GM19193 (cell line): ENCODE measurements at regions not wholly inside any gene's neighbourhood (a gene's known extent, or its start where the extent isn't known, plus 50 kb on each side); places are given as distances from the start of the nearest gene placed in this dataset.

ENCODE experiments used
- POLR2A ChIP-seq: IDR thresholded peaks from 4 replicates; pipeline ENCODE4 v1.6.1; 2011; ENCODE audit not compliant: insufficient read depth, insufficient read length; ENCODE audit errors: extremely low read depth

DNA sequence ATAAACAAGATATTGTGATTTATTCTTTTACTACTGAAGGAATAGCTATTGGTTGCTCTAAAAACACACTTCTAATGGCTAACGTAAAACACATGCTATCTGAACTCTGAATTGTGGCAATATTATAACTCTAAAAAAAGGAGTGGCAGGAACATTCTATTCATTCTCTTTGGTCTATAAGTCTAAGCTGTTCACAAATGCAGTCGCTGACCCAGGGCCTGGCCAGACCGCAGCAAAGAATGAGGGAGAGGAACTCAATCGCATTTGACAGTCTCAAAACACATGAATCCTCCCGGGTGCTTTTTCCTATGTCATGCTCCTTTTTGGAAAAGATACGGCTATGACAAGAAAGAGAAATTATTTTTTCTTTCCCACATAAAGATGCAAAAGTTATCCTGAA is 651.6 kb upstream of the PITX2 start:
- no peak for TF ChIP-seq POLR2A

DNA sequence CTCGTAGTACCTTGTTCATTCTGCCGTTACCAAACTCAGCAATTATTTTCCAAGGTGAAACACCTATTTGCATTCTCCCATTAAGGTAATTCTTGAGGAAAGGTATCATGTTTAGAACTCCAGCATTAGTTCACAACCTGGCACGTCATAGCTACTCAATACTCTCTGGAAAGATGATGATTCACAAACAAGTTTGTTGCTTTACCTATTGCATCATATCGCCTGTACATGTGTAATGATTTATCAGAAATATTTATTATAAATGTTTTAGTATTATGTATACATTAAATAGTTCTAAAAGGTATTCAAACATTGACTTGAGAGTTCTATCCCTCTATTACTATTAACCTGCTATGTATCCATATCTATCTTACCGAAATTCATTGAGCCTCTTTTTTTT is 658.3 kb upstream of the PITX2 start:
- no peak for TF ChIP-seq POLR2A

DNA sequence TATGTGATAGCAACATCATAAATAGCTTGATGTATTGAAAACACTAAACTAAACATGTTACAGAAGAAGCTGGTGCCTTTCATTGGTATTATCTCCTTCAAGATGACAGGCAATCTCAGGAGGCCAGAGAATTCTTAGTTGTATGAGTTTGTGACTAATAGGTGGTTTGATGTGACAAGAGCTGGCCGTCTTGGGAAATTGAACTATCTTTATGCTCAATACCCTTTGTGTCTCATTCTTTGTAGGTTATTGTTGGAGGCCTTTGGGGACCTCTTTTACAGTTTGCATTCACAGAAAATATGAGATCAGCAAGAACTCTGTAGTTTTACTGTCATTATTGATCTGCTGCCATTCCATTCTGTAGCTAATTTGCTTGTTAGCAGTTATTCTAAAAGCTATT is 659.2 kb upstream of the PITX2 start:
- no peak for TF ChIP-seq POLR2A

DNA sequence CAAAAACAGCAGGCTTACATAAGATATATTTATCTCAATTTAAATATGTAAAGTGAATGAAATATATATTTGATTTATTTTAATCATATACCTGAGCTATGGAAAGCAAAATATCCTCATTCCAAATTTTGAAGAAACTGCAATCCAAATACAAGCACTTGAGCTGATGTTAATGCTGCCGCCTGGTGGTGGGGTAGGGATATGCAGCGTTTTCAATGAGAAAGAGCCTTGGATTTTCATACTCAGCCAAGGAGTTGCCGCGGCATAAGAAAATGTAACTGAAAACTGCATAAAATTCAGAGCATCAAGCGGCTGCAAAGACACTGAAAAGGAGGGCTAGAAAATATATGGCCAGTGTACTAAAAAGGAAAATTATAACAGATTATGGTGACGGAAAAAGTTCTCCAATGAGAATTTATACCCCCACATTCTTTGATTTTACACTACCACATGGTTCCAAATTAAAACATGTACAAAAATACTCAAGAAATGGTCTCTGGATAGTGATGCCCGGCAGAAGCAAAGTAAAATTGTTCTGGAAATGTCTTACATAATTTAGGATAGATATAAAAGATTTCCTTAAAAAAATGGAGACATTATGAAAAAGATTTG is 660.3 kb upstream of the PITX2 start:
- no peak for TF ChIP-seq POLR2A

DNA sequence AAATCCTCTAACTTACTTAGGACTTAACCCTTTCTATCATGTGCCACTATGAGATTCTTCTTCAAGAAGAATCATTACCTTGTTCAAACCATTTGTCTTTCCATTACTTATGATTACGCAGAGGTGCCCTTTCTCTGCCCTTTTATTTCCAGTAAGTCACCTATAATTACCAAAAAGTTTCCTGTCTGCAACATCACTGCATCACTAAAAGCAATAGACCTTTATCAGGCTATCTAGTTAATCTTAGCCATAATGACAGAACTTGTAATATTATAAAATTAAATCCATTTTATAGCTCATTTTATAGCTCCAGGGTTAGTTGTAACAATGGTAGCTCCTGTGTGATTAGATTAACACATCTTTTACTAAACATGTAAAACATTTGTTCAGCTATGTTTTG is 673.6 kb upstream of the PITX2 start:
- no peak for TF ChIP-seq POLR2A

- TF ChIP-seq POLR2A: no peak
These were observed 680.9 kb upstream of the PITX2 start for GRCh38 chr4:111303806-111304205.

DNA sequence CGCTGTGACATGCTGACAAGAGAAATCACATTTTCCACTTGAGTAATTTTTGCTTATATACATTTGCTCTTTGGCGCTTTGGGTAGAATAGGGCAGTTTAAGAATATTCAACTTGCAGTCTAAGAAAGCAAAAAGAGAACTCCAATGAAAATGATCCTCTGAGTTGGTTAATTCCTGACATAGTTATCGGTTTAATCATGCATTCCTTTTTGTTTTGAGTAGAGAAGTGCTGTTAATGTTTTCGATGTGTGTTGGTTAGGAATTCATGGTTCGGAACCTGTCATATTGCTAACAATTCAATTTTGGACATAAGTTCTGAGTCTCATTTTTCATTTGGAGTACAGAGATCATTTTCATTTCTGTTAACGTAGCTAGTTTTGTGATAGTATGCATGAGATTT is 700.6 kb upstream of the PITX2 start:
- no peak for TF ChIP-seq POLR2A

DNA sequence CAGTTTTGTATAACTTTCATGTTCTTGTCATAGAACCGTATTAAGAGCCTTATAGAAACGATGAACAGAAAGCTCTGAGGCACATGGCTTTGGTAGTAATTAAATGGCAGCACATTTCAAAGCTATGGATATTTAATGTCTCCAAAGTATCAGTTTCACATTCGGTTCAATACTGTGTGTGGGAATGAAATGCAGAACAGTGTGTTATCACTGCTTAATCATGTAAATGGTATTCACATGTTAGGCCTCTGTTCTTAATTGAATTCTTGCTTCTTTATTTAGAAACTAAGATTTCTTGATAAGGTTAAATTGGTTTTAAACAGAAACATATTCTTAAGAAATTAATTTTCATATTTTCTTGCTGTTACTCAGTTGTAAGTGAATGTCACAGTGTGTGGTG is 701.0 kb upstream of the PITX2 start:
- TF ChIP-seq POLR2A: no peak

GRCh38 chr4:111326450-111326849 is 703.6 kb upstream of the PITX2 start:
- TF ChIP-seq POLR2A: no peak

- no peak for TF ChIP-seq POLR2A
These were observed 707.9 kb upstream of the PITX2 start for GRCh38 chr4:111330786-111331185.

DNA sequence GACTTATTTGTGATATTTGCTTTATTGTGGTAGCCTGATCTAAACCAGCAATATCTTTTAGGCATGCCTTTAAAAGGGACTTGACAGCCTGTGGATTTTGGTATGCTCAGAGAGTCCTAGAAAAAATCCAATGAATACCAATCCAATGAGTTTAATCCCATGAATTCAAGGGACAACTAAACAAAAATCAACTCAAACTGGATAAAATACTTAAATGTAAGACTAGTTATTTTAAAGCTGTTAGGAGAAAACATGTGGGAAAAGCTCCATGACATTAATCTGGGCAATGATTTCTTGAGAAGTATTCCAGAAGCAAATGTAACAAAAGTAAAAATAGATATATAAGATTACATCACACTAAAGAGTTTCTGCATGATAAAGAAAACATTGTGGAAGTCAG is 711.5 kb upstream of the PITX2 start:
- TF ChIP-seq POLR2A: no peak

- TF ChIP-seq POLR2A: no peak
These were observed 736.7 kb upstream of the PITX2 start for GRCh38 chr4:111359602-111360001.

DNA sequence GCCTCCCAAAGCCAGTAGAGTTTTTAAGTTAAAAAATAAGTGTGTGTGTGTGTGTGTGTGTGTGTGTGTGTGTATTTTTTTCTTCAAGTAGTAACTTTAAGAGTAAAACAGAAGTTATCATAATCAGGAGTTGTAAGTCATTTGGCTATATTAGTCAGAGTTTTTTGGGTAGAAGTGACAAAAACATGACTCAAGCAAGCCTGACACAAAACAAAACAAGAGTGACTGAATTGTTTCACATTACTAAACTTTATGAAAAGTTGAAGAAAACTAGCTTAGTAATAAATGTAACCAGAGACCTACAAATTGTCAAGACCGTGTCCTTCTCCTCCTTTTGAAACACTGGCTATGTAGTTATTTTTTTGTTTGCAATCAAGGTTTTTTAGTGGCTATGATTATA is 738.0 kb upstream of the PITX2 start:
- no peak for TF ChIP-seq POLR2A

DNA sequence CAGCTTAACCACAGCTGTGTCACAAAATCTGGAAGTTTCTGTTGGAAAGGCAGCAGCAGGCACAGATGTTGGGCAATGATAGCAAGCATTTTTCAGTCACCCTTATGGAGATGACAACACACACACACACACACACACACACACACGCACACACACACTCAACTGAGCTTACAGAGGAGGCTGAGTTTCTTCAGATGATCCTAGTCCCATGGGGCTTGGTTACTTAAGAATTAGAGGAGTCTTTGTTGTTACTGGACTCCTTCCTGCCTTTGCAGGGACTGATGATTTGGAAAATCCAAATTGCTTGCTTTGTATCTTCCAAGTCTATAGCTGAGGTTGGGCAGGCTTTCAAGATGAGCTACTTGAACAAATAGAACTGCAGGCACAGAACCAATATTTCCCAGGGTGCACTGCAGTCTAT is 740.1 kb upstream of the PITX2 start:
- no peak for TF ChIP-seq POLR2A

DNA sequence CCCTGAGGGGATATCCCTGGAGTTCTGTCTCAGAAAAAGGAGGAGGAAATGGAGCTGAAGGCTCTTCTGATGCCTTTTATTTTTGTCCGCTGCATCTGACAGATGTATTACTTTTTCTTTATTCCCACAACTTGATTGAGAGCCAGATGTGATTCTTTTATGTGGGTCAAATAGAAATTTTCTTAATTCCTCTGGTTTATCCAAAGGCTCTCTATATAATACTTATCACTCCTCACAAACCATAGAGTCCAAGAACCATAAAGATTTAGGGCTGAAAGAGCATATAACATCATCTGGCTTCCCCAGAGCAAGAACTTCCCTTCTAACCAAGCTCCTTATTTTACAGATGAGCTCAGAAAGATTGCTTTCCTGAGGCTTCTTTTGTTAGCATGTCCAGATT is 756.7 kb upstream of the FAM241A start:
- TF ChIP-seq POLR2A: no peak

DNA sequence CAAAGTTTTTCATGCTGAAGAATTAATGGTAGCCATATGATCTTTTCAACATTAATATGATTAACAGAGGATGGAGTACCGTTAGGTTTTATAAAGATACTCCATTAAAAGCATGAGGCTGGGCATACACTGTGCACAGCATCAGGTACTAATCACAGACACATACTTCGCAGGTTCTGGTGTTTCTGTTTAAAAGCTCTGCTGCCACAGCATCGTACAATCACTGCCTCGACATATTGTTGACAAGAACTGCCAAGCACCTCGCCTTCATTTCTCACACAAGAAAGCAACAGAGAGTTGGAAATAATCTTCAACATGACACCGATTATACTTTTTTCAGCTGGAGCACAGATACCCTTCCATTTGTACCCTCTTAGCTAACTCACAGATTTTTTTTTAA is 753.4 kb upstream of the FAM241A start:
- no peak for TF ChIP-seq POLR2A

- TF ChIP-seq POLR2A: no peak
These were observed 751.5 kb upstream of the FAM241A start for GRCh38 chr4:111393781-111394180.

DNA sequence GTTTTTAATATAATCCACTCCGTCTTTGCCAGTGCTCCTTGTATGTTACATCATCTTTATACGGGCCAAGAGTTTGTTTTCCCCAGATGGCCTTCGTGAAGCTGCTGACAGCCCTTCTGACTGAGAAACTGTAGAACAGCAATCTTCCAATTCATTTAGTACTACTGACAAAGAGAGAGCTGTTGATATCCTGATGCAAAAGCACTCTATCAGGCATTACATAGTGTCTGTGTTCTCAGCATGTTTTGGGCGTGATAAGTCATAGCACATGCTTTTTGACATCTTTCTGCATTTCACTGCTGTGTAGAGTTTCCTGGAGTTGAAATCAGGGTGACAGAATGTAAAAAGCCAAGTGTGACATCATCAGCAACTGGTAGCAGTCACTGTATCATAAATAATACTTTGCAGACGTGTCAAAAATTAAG is 746.3 kb upstream of the FAM241A start:
- TF ChIP-seq POLR2A: no peak

DNA sequence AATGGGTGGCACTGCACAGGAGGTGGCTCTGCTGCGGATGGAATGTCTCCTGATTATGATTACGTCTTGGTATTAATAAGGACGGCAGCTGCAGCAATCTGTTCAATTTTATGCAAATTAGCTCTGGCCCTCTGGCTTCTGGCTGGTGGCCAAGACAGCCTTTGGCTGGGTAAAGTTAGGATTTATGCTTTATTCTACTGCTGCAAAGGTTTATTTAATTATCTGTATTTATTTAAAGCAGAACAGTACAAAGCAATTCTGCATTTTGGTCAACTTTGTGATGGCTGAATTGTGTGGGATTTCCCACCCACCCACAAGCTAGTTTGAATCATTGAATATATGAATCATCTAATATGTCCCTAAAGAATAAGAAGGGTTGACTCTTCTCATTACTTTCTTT is 745.6 kb upstream of the FAM241A start:
- TF ChIP-seq POLR2A: no peak

DNA sequence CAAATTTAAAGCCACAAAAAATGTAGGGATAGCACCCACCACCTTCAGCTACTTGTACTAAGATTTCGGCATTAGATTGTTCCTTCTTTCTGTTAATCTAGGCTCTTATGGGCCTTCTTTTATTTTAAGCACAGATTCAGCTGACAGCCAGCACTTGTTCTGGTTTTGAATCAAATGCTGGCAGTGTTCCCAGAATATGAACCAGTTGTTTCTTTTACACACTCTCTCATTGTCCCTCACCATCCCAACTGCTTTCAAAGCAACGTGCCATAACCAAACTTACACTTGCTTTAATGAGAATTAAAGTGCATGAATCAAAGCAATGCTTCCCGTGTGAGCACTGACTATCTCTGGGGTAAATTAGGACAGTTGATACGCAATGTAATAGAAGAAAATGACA is 744.5 kb upstream of the FAM241A start:
- no peak for TF ChIP-seq POLR2A
